ENCODE measurements at regions not wholly inside any gene's neighbourhood (a gene's known extent, or its start where the extent isn't known, plus 50 kb on each side); places are given as distances from the start of the nearest gene placed in this dataset.

GRCh38 chr2:145909766-145910165 lies 1389.8 kb upstream of the ZEB2 start:
- TF ChIP-seq CREB5 (CRISPR knock-in tag; IDR thresholded peaks at IDR 0.05; ENCODE audit: low read depth) = no peak
- no peak for TF ChIP-seq ARNTL (CRISPR knock-in tag; IDR thresholded peaks at IDR 0.05; ENCODE audit: borderline replicate concordance, low read depth)
- TF ChIP-seq ZFP30 (CRISPR knock-in tag; IDR thresholded peaks at IDR 0.05) = no peak
- TF ChIP-seq POU6F1 (CRISPR knock-in tag; IDR thresholded peaks at IDR 0.05; ENCODE audit: borderline replicate concordance, low read depth) = no peak
- TF ChIP-seq OSR1 (CRISPR knock-in tag; IDR thresholded peaks at IDR 0.05) = no peak
- no peak for TF ChIP-seq CSDC2 (CRISPR knock-in tag; IDR thresholded peaks at IDR 0.05)
- no peak for TF ChIP-seq TSHZ2 (CRISPR knock-in tag; IDR thresholded peaks at IDR 0.05)
- no peak for TF ChIP-seq SNAI2 (CRISPR knock-in tag; IDR thresholded peaks at IDR 0.05)
